GM12878 (cell line): ENCODE measurements at regions not wholly inside any gene's neighbourhood (a gene's known extent, or its start where the extent isn't known, plus 50 kb on each side); places are given as distances from the start of the nearest gene placed in this dataset.

Source experiments
- ATAC-seq: fragments of 200-7000 bp; cut with Tn5 transposase; 3 replicates; pipeline ENCODE4 v1.9.1; 2020; ENCODE audit warnings: mild to moderate bottlenecking, moderate library complexity
- BruUV-seq: library from RNA; stranded (reverse); fragments of 400-500 nt; replicated peaks from 2 replicates; lab custom pipeline; 2021; lab: Mats Ljungman, UMichigan
- CTCF ChIA-PET: fragments of 300-600 bp; sonication (Branson Sonifier 250); formaldehyde crosslinking; extraction: SDS; loops from one replicate; lab custom pipeline; 2021; ENCODE audit warnings: inconsistent platforms; lab: Yijun Ruan, JAX
- POLR2A ChIA-PET: fragments of 350-600 bp; formaldehyde crosslinking; extraction: SDS; loops from one replicate; lab custom pipeline; 2021; ENCODE audit warnings: inconsistent platforms; lab: Charles Lee
- RAD21 ChIA-PET: fragments of 300-600 bp; sonication (Branson Sonifier 250); formaldehyde crosslinking; loops from one replicate; lab custom pipeline; 2023; ENCODE audit warnings: antibody characterized with exemption; ENCODE audit not compliant: unreplicated experiment; lab: Charles Lee
- SMC1A ChIA-PET: fragments of 300-600 bp; sonication (Branson Sonifier 250); formaldehyde crosslinking; loops from one replicate; lab custom pipeline; 2023; ENCODE audit not compliant: unreplicated experiment, uncharacterized antibody; lab: Charles Lee
- DNase-seq: peaks from one replicate; pipeline ENCODE4 v3.0.0-alpha.2; 2011; ENCODE audit warnings: low read depth, low spot score
- FAIRE-seq: peaks from 3 replicates; lab custom pipeline; 2011; peaks lifted over from hg19 to GRCh38; lab: Jason Lieb, UNC
- H2AFZ ChIP-seq: 2 replicates; pipeline ENCODE4 v1.6.0; 2011; ENCODE audit warnings: low read depth, low read length, control low read depth; ENCODE audit not compliant: control insufficient read depth
- H3K27ac ChIP-seq: 2 replicates; pipeline ENCODE4 v1.5.1; 2011; ENCODE audit warnings: control low read depth; ENCODE audit not compliant: control insufficient read depth, insufficient read depth
- H3K27me3 ChIP-seq, 2 experiments: replicated peaks in 1 of 2; 2 replicates each; pipeline versions ENCODE4 v1.6.0 to v1.6.1; 2011; ENCODE audit warnings: low read length in 1 of 2; ENCODE audit not compliant: control insufficient read depth in 2 of 2, insufficient read depth in 2 of 2
- H3K36me3 ChIP-seq, 2 experiments: 2 replicates each; pipeline ENCODE4 v1.5.1; 2011; ENCODE audit warnings: low read length in 1 of 2; ENCODE audit not compliant: control insufficient read depth in 2 of 2, insufficient read depth in 2 of 2
- H3K4me1 ChIP-seq: 2 replicates; pipeline ENCODE4 v1.6.1; 2011; ENCODE audit warnings: mild to moderate bottlenecking, low read length, moderate library complexity, mixed read lengths; ENCODE audit not compliant: control insufficient read depth, insufficient read depth
- H3K4me2 ChIP-seq: 2 replicates; pipeline ENCODE4 v1.6.0; 2011; ENCODE audit warnings: control low read depth; ENCODE audit not compliant: control insufficient read depth, insufficient read depth
- H3K4me3 ChIP-seq: fragments of 200-600 bp; sonication (generic); 2 replicates; pipeline ENCODE4 v1.5.1; 2016
- H3K79me2 ChIP-seq: 2 replicates; pipeline ENCODE4 v1.6.0; 2011; ENCODE audit warnings: low read length; ENCODE audit not compliant: control insufficient read depth, insufficient read depth
- H3K9ac ChIP-seq: 2 replicates; pipeline ENCODE4 v1.8.0; 2011; ENCODE audit warnings: low read length, control low read depth, mixed read lengths; ENCODE audit not compliant: control insufficient read depth, insufficient read depth
- H3K9me3 ChIP-seq: replicated peaks from 3 replicates; pipeline ENCODE4 v1.5.1; 2011; ENCODE audit warnings: mild to moderate bottlenecking, low read length; ENCODE audit not compliant: control insufficient read depth, insufficient read depth
- H4K20me1 ChIP-seq: 2 replicates; pipeline ENCODE4 v1.6.0; 2011; ENCODE audit not compliant: control insufficient read depth, insufficient read depth
- BCL3 ChIP-seq: IDR thresholded peaks from 2 replicates; pipeline ENCODE4 v1.6.1; 2011; ENCODE audit warnings: borderline replicate concordance, low read depth, mild to moderate bottlenecking, moderate library complexity, low read length; ENCODE audit not compliant: insufficient read depth, poor library complexity, severe bottlenecking
- BRCA1 ChIP-seq: IDR thresholded peaks from 2 replicates; pipeline ENCODE4 v1.6.1; 2011; ENCODE audit warnings: low read depth, low read length, improper control_type of control experiment
- ETV6 ChIP-seq, 2 experiments: fragments of 450-650 bp in 1 of 2; IDR thresholded peaks in 1 of 2; conservative IDR thresholded peaks in 1 of 2; 2 replicates each; pipeline ENCODE4 v1.6.1; 2014; ENCODE audit warnings: antibody characterized with exemption in 1 of 2, borderline replicate concordance in 1 of 2, low read depth in 1 of 2, mild to moderate bottlenecking in 1 of 2, moderate library complexity in 1 of 2
- GABPA ChIP-seq: IDR thresholded peaks from 2 replicates; pipeline ENCODE4 v1.6.1; 2014; ENCODE audit warnings: antibody characterized with exemption, low read depth, mild to moderate bottlenecking, inconsistent platforms
- HDGF ChIP-seq: fragments of 450-650 bp; IDR thresholded peaks from 2 replicates; pipeline ENCODE4 v1.6.1; 2016; ENCODE audit warnings: antibody characterized with exemption
- HSF1 ChIP-seq: fragments of 150-350 bp; IDR thresholded peaks from 2 replicates; pipeline ENCODE4 v1.6.1; 2014; ENCODE audit warnings: mild to moderate bottlenecking, low read depth, low read length
- MTA3 ChIP-seq: IDR thresholded peaks from 2 replicates; pipeline ENCODE4 v1.6.1; 2012; ENCODE audit warnings: low read length, inconsistent platforms, borderline replicate concordance
- NFXL1 ChIP-seq: fragments of 450-650 bp; IDR thresholded peaks from 2 replicates; pipeline ENCODE4 v1.6.1; 2017; ENCODE audit warnings: antibody characterized with exemption, mild to moderate bottlenecking, borderline replicate concordance
- SMAD5 ChIP-seq: IDR thresholded peaks from 2 replicates; pipeline ENCODE4 v1.6.1; 2016; ENCODE audit warnings: antibody characterized with exemption, low read depth
- TCF3 ChIP-seq: IDR thresholded peaks from 2 replicates; pipeline ENCODE4 v1.6.1; 2012; ENCODE audit warnings: low read depth, mild to moderate bottlenecking, low read length, borderline replicate concordance; ENCODE audit not compliant: insufficient read depth
- TCF7 ChIP-seq: IDR thresholded peaks from 2 replicates; pipeline ENCODE4 v1.6.1; 2014; ENCODE audit warnings: antibody characterized with exemption, borderline replicate concordance
- ZNF24 ChIP-seq: fragments of 450-650 bp; IDR thresholded peaks from 2 replicates; pipeline ENCODE4 v1.6.1; 2017; ENCODE audit warnings: antibody characterized with exemption, mild to moderate bottlenecking
- WGBS: methylation state at CpG from one replicate; pipeline ENCODE4 v1.1.6; 2016; ENCODE audit warnings: low lambda C conversion rate; ENCODE audit not compliant: insufficient replicate concordance, insufficient coverage; ENCODE audit errors: missing lambda C conversion rate; 5-methylcytosine and 5-hydroxymethylcytosine counted together
- in situ Hi-C: fragments of 300-500 bp; cut with MboI; formaldehyde crosslinking; loops from 9 replicates; pipeline ENCODE4 v1.14.3; 2018; ENCODE audit warnings: mixed read lengths
- intact Hi-C: fragments of 100-400 bp; cut with micrococcal nuclease; formaldehyde crosslinking; loops from one replicate; pipeline ENCODE4 v1.14.2; 2022; ENCODE audit not compliant: unreplicated experiment

GRCh38 chr7:52362521-52362920, 672.9 kb upstream of the POM121L12 start:
- no peak for TF ChIP-seq SMAD5
- TF ChIP-seq ZNF24: no peak
- TF ChIP-seq GABPA: no peak
- ChIA-PET RAD21 (no interaction called here), POLR2A (no interaction called here), CTCF (no interaction called here), SMC1A (no interaction called here)
- Histone ChIP-seq H3K79me2 (no peaks in the 10 kb centered on the region), H3K4me3 (no peak overlapping the region), H3K9ac (no peak overlapping the region), H3K9me3 (no peaks in the 10 kb centered on the region), H4K20me1 (no peaks in the 10 kb centered on the region), H3K36me3 (no peaks in the 10 kb centered on the region), H3K27ac (no peak overlapping the region), H2AFZ (no peak overlapping the region), H3K4me2 (no peak overlapping the region), H3K4me1 (no peaks in the 10 kb centered on the region), H3K27me3 (no peaks in the 10 kb centered on the region)
- FAIRE-seq: no peak
- no peak for DNase-seq
- intact Hi-C loops: no loop called here
- ATAC-seq: no peak
- in situ Hi-C loops: no loop called here
- BruUV-seq: no TSS peak
- WGBS: 54% methylated on average over 19 of the region's 19 CpGs

GRCh38 chr7:52360541-52360940, 674.9 kb upstream of the POM121L12 start:
- Histone ChIP-seq H3K9me3 (no peaks in the 10 kb centered on the region), H3K79me2 (no peaks in the 10 kb centered on the region), H4K20me1 (no peaks in the 10 kb centered on the region), H3K4me3 (no peak overlapping the region), H3K27ac (no peak overlapping the region), H3K9ac (no peak overlapping the region), H3K27me3 (no peaks in the 10 kb centered on the region), H2AFZ (no peak overlapping the region), H3K4me1 (no peaks in the 10 kb centered on the region), H3K36me3 (no peaks in the 10 kb centered on the region), H3K4me2 (no peak overlapping the region)
- in situ Hi-C loops (no loop called here), intact Hi-C loops (no loop called here)
- ATAC-seq: no peak
- RAD21 ChIA-PET: no interaction called here
- no TSS peak for BruUV-seq
- SMC1A ChIA-PET: interaction anchor here (0.5 kb wide), 1 partner anchor 133 kb away, joined by 3 read pairs; no protein-coding TSS in a partner anchor
- FAIRE-seq: no peak
- DNase-seq: no peak
- POLR2A ChIA-PET: no interaction called here
- CTCF ChIA-PET: no interaction called here
- 0% methylated on average over 3 of the region's 3 CpGs for WGBS
- TF ChIP-seq TCF7 (no peak), HDGF (no peak), TCF3 (no peak), ETV6 (conservative IDR thresholded peaks at IDR 0.05 in 1 of 2, IDR thresholded peaks at IDR 0.05 in 1 of 2; ENCODE audit: borderline replicate concordance in 1 of 2, low read depth in 1 of 2) (no peak), MTA3 (no peak), BCL3 (no peak), HSF1 (no peak), SMAD5 (no peak), BRCA1 (no peak), NFXL1 (no peak)
